Parathyroid adenoma (tissue), 2 donors: ENCODE measurements at regions not wholly inside any gene's neighbourhood (a gene's known extent, or its start where the extent isn't known, plus 50 kb on each side); places are given as distances from the start of the nearest gene placed in this dataset.

Source experiments
- H2AFZ ChIP-seq: fragments of 300-600 bp; sonication (generic); one replicate; pipeline ENCODE4 v1.7.0; 2017; ENCODE audit warnings: antibody characterized with exemption, mild to moderate bottlenecking
- H3K27ac ChIP-seq: fragments of 300-600 bp; sonication (generic); one replicate; pipeline ENCODE4 v1.7.0; 2017
- H3K27me3 ChIP-seq: fragments of 300-600 bp; sonication (generic); one replicate; pipeline ENCODE4 v1.7.0; 2017; ENCODE audit warnings: low read length; ENCODE audit not compliant: control insufficient read depth, insufficient read depth
- H3K36me3 ChIP-seq: fragments of 300-600 bp; sonication (generic); one replicate; pipeline ENCODE4 v1.7.0; 2017; ENCODE audit warnings: low read length; ENCODE audit not compliant: control insufficient read depth, insufficient read depth
- H3K4me1 ChIP-seq: fragments of 300-600 bp; sonication (generic); one replicate; pipeline ENCODE4 v1.7.0; 2017; ENCODE audit warnings: control low read depth
- H3K4me2 ChIP-seq: fragments of 300-600 bp; sonication (generic); one replicate; pipeline ENCODE4 v1.7.0; 2017; ENCODE audit warnings: low read length
- H3K4me3 ChIP-seq: fragments of 300-600 bp; sonication (generic); one replicate; pipeline ENCODE4 v1.7.0; 2017; ENCODE audit warnings: low read depth, low read length
- H3K79me2 ChIP-seq: fragments of 300-600 bp; sonication (generic); one replicate; pipeline ENCODE4 v1.7.0; 2017; ENCODE audit warnings: control low read depth
- H3K9ac ChIP-seq: fragments of 300-600 bp; sonication (generic); one replicate; pipeline ENCODE4 v1.7.0; 2017; ENCODE audit warnings: mild to moderate bottlenecking
- H3K9me3 ChIP-seq: fragments of 300-600 bp; sonication (generic); one replicate; pipeline ENCODE4 v1.7.0; 2017; ENCODE audit warnings: low read length; ENCODE audit not compliant: control insufficient read depth
- CTCF ChIP-seq: fragments of 300-600 bp; sonication (generic); IDR thresholded peaks from one replicate; pipeline ENCODE4 v1.7.0; 2017; ENCODE audit warnings: antibody characterized with exemption, mild to moderate bottlenecking
- donor health status: primary hyperparathyroidism.

- no peak overlapping the region for H2AFZ ChIP-seq
- H3K9ac ChIP-seq: no peak overlapping the region
Observed at GRCh38 chr15:38818157-38818790, 253.7 kb upstream of the RASGRP1 start.

DNA sequence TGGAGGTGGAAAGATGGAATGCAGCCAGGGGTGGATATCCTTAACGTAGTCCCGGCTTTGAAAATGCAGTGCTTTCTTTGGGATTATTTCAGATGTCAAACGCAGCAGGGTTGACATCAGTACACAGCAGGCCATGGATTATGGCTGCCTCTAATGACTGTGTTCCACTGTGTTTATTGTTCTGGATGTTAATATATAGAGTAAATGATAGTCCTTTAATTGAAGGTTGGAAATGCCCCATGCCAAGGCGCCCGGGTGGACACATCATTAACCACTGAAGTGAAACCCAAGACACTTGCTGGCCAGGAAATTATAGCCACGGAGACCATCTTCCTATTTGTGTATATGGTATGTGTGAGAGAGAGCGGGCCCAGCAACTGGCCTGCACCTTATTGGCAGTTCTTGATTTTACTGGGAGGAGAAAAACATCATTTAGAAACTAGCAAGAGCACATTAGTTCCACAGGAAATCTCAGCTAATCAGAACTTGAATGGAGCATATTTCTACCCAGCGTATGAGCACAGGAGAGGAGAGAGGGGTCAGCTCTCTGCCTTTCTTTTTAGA lies 254.9 kb upstream of the RASGRP1 start:
- no peaks in the 10 kb centered on the region for H3K4me1 ChIP-seq
- no peak overlapping the region for H2AFZ ChIP-seq
- no peak overlapping the region for H3K4me2 ChIP-seq
- no peak for TF ChIP-seq CTCF
- H3K9ac ChIP-seq: no peak overlapping the region
- no peaks in the 10 kb centered on the region for H3K36me3 ChIP-seq
- H3K9me3 ChIP-seq: no peaks in the 10 kb centered on the region
- H3K79me2 ChIP-seq: no peaks in the 10 kb centered on the region
- no peak overlapping the region for H3K4me3 ChIP-seq
- H3K27ac ChIP-seq: no peak overlapping the region
- H3K27me3 ChIP-seq: no peaks in the 10 kb centered on the region

More at GRCh38 chr15:38818157-38818790, 253.7 kb upstream of the RASGRP1 start:
- Histone ChIP-seq H3K9me3 (no peaks in the 10 kb centered on the region), H3K4me2 (no peak overlapping the region), H3K27ac (no peak overlapping the region), H3K27me3 (no peaks in the 10 kb centered on the region), H3K4me1 (no peaks in the 10 kb centered on the region), H3K79me2 (no peaks in the 10 kb centered on the region), H3K4me3 (no peak overlapping the region), H3K36me3 (no peaks in the 10 kb centered on the region)
- no peak for TF ChIP-seq CTCF

DNA sequence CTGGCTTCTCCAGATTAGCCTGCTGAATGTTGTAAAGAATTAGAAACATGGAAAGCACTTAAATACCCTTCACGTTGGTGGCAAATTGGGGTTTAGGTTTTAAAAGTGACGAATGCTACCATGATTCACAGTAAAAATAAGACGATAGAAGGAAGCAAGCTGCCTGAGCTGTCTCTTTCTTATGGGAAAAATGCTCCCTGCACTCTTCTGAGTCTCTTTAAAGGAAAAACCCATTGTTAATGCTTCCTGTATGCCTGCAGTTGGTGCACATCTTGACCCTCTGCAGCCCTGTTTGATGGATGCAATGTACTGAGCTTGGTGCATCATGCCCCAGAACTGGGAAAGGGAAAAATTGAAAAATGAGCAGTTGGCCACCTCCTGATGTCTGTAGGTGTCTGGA lies 258.6 kb upstream of the RASGRP1 start:
- Histone ChIP-seq H3K9ac (no peak overlapping the region), H3K27ac (no peak overlapping the region), H2AFZ (no peak overlapping the region), H3K9me3 (no peaks in the 10 kb centered on the region), H3K27me3 (no peaks in the 10 kb centered on the region), H3K79me2 (no peaks in the 10 kb centered on the region), H3K4me3 (no peak overlapping the region), H3K4me1 (no peaks in the 10 kb centered on the region), H3K36me3 (no peaks in the 10 kb centered on the region), H3K4me2 (no peak overlapping the region)
- TF ChIP-seq CTCF: no peak

GRCh38 chr15:38824719-38825118 lies 260.1 kb upstream of the RASGRP1 start:
- Histone ChIP-seq H3K4me1 (no peaks in the 10 kb centered on the region), H3K4me2 (no peak overlapping the region), H3K27ac (no peak overlapping the region), H3K9ac (no peak overlapping the region), H3K4me3 (no peak overlapping the region), H3K9me3 (no peaks in the 10 kb centered on the region), H3K79me2 (no peaks in the 10 kb centered on the region), H3K27me3 (no peaks in the 10 kb centered on the region), H3K36me3 (no peaks in the 10 kb centered on the region), H2AFZ (no peak overlapping the region)
- TF ChIP-seq CTCF: no peak

- no peaks in the 10 kb centered on the region for H3K79me2 ChIP-seq
- no peak overlapping the region for H3K27ac ChIP-seq
- no peak overlapping the region for H2AFZ ChIP-seq
- no peak for TF ChIP-seq CTCF
- H3K27me3 ChIP-seq: no peaks in the 10 kb centered on the region
- no peak overlapping the region for H3K4me3 ChIP-seq
- no peaks in the 10 kb centered on the region for H3K4me1 ChIP-seq
- H3K9me3 ChIP-seq: no peaks in the 10 kb centered on the region
- no peak overlapping the region for H3K9ac ChIP-seq
- H3K36me3 ChIP-seq: no peaks in the 10 kb centered on the region
- no peak overlapping the region for H3K4me2 ChIP-seq
Observed at GRCh38 chr15:38826880-38827279, 262.3 kb upstream of the RASGRP1 start.
